ENCODE measurements at regions not wholly inside any gene's neighbourhood (a gene's known extent, or its start where the extent isn't known, plus 50 kb on each side); places are given as distances from the start of the nearest gene placed in this dataset.
A peak's percentile ranks its signal among the peaks of the same experiment; 100 is the strongest.

GRCh38 chr5:106739127-106739526 is 931.6 kb downstream of the EFNA5 start:
- 91 to 92% methylated on average over 2 of the region's 2 CpGs for WGBS, 2 donors

GRCh38 chr5:106737111-106737510 is 933.6 kb downstream of the EFNA5 start:
- Histone ChIP-seq H3K27ac (ENCODE audit: low read depth in 1 of 2, low read length in 2 of 2) (no peak overlapping the region), H3K27me3 (ENCODE audit: control insufficient read depth in 1 of 2, insufficient read depth in 2 of 2, low read length in 1 of 2) (no peaks in the 10 kb centered on the region), H3K4me1 (ENCODE audit: control insufficient read depth in 1 of 2, insufficient read depth in 2 of 2, low read length in 2 of 2) (no peaks in the 10 kb centered on the region), H3K36me3 (ENCODE audit: control insufficient read depth in 1 of 2, insufficient read depth in 2 of 2, low read length in 1 of 2) (no peaks in the 10 kb centered on the region), H3K4me3 (ENCODE audit: low read length in 2 of 2) (no peak overlapping the region), H3K9me3 (ENCODE audit: control insufficient read depth, low read length) (no peaks in the 10 kb centered on the region)
- 73 to 79% methylated on average over 1 of the region's 1 CpG for WGBS, 2 donors
- ATAC-seq (ENCODE audit: low FRiP score) (no peak), DNase-seq (no peak)
- intact Hi-C loops (cut with DNase I) = no loop called here

More at GRCh38 chr5:106739127-106739526, 931.6 kb downstream of the EFNA5 start:
- no peak overlapping the region for H3K4me3 ChIP-seq (ENCODE audit: low read length in 2 of 2)
- intact Hi-C loops (cut with DNase I) = no loop called here
- no peak overlapping the region for H3K27ac ChIP-seq (ENCODE audit: low read depth in 1 of 2, low read length in 2 of 2)
- DNase-seq = no peak
- H3K4me1 ChIP-seq (ENCODE audit: control insufficient read depth in 1 of 2, insufficient read depth in 2 of 2, low read length in 2 of 2) = no peaks in the 10 kb centered on the region
- H3K27me3 ChIP-seq (ENCODE audit: control insufficient read depth in 1 of 2, insufficient read depth in 2 of 2, low read length in 1 of 2) = no peaks in the 10 kb centered on the region
- no peaks in the 10 kb centered on the region for H3K36me3 ChIP-seq (ENCODE audit: control insufficient read depth in 1 of 2, insufficient read depth in 2 of 2, low read length in 1 of 2)
- H3K9me3 ChIP-seq (ENCODE audit: control insufficient read depth, low read length) = no peaks in the 10 kb centered on the region
- no peak for ATAC-seq (ENCODE audit: low FRiP score)

DNA sequence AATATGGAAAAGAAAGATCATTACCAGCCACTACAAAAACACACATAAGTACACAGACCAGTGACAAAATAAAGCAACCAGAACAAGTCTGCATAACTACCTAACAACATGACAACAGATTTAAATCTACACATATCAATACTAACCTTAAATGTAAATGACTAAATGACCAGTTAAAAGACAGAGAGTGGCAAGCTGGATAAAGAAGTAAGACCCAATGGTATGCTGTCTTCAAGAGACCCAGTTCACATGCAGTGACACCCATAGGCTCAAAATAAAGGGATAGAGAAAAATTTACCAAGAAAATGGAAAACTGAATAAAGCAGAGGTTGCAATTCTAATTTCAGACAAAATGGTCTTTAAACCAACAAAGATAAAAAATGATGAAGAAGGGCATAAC is 938.1 kb downstream of the EFNA5 start:
- H3K4me1 ChIP-seq (ENCODE audit: control insufficient read depth in 1 of 2, insufficient read depth in 2 of 2, low read length in 2 of 2) = no peaks in the 10 kb centered on the region
- H3K36me3 ChIP-seq (ENCODE audit: control insufficient read depth in 1 of 2, insufficient read depth in 2 of 2, low read length in 1 of 2) = no peaks in the 10 kb centered on the region
- intact Hi-C loops (cut with DNase I) = no loop called here
- no peak overlapping the region for H3K27ac ChIP-seq (ENCODE audit: low read depth in 1 of 2, low read length in 2 of 2)
- H3K9me3 ChIP-seq (ENCODE audit: control insufficient read depth, low read length) = peaks cover 3% of the 10 kb centered on the region
- no peak overlapping the region for H3K4me3 ChIP-seq (ENCODE audit: low read length in 2 of 2)
- DNase-seq (no peak), ATAC-seq (ENCODE audit: low FRiP score) (no peak)
- H3K27me3 ChIP-seq (ENCODE audit: control insufficient read depth in 1 of 2, insufficient read depth in 2 of 2, low read length in 1 of 2) = no peaks in the 10 kb centered on the region

DNA sequence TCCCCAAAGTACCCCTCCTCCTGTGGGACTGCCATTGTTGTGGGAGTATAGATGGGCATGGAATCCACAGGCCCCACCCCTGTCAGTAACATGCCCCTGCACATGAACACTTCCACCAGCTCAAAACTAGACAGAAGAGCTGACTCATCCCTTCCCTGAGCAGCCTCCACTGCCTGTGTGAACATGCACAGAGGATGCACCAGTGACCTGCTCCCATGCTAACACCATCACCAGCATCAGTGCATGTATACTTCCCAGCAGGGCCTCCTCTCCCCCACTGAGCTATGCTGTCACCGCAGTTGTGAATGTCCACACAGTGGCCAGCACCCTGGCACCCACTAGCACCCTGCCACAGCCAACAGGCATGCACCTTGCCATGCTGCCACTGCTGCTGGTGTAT is 939.8 kb downstream of the EFNA5 start:
- Histone ChIP-seq H3K36me3 (ENCODE audit: control insufficient read depth in 1 of 2, insufficient read depth in 2 of 2, low read length in 1 of 2) (no peaks in the 10 kb centered on the region), H3K4me3 (ENCODE audit: low read length in 2 of 2) (no peak overlapping the region), H3K27ac (ENCODE audit: low read depth in 1 of 2, low read length in 2 of 2) (no peak overlapping the region), H3K27me3 (ENCODE audit: control insufficient read depth in 1 of 2, insufficient read depth in 2 of 2, low read length in 1 of 2) (no peaks in the 10 kb centered on the region), H3K9me3 (ENCODE audit: control insufficient read depth, low read length) (peaks cover 3% of the 10 kb centered on the region), H3K4me1 (ENCODE audit: control insufficient read depth in 1 of 2, insufficient read depth in 2 of 2, low read length in 2 of 2) (no peaks in the 10 kb centered on the region)
- ATAC-seq (ENCODE audit: low FRiP score) (no peak), DNase-seq (no peak)
- intact Hi-C loops (cut with DNase I) = no loop called here
- WGBS, 2 donors = 98 to 100% methylated on average over 1 of the region's 1 CpG

DNA sequence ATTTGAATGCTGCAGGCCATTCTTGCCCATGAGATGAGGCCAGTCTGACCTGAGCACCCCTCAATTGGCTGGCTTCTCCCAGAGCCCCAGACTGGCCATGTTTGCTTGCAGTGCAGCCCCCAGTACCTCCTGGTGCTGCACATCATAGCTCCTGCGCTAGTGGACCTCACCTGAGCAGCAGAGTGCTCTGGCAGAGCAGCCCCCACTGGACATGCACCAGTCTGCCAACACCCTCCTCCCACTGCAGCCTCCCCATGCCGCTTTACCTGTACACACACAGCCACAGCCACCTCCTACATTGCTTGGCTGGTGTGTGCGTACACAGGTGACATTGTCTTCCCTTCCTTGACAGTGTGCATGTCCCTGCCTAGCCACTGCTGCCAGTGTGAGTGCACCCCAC is 940.2 kb downstream of the EFNA5 start:
- ATAC-seq (ENCODE audit: low FRiP score) = peak; percentile 7
- intact Hi-C loops (cut with DNase I) = no loop called here
- H3K27me3 ChIP-seq (ENCODE audit: control insufficient read depth in 1 of 2, insufficient read depth in 2 of 2, low read length in 1 of 2) = no peaks in the 10 kb centered on the region
- WGBS, 2 donors = 64 to 67% methylated on average over 3 of the region's 3 CpGs
- peaks cover 3% of the 10 kb centered on the region for H3K9me3 ChIP-seq (ENCODE audit: control insufficient read depth, low read length)
- no peaks in the 10 kb centered on the region for H3K36me3 ChIP-seq (ENCODE audit: control insufficient read depth in 1 of 2, insufficient read depth in 2 of 2, low read length in 1 of 2)
- H3K4me1 ChIP-seq (ENCODE audit: control insufficient read depth in 1 of 2, insufficient read depth in 2 of 2, low read length in 2 of 2) = no peaks in the 10 kb centered on the region
- no peak overlapping the region for H3K4me3 ChIP-seq (ENCODE audit: low read length in 2 of 2)
- H3K27ac ChIP-seq (ENCODE audit: low read depth in 1 of 2, low read length in 2 of 2) = no peak overlapping the region
- DNase-seq = no peak

DNA sequence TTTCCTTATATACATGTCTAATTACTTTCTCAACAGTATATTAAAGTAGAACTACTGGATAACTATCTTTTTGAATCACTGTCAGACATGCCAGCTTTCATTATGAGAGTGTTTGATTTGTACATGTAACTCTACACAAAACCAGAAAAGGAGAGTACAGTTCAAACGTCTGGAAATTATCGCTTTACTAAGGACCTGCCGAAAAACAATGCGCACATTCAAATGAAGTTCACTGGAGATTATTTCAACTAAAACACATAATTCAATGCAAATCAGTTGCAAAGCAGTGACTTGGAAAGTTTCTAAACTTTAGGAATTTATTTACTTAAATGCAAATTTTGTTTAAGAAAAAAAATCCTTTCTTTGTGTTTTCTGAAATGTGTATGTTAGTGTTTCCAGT is 942.5 kb downstream of the EFNA5 start:
- H3K27me3 ChIP-seq (ENCODE audit: control insufficient read depth in 1 of 2, insufficient read depth in 2 of 2, low read length in 1 of 2) = no peaks in the 10 kb centered on the region
- H3K36me3 ChIP-seq (ENCODE audit: control insufficient read depth in 1 of 2, insufficient read depth in 2 of 2, low read length in 1 of 2) = no peaks in the 10 kb centered on the region
- H3K4me1 ChIP-seq (ENCODE audit: control insufficient read depth in 1 of 2, insufficient read depth in 2 of 2, low read length in 2 of 2) = no peaks in the 10 kb centered on the region
- WGBS, 2 donors = 88 to 90% methylated on average over 4 of the region's 4 CpGs
- intact Hi-C loops (cut with DNase I) = no loop called here
- ATAC-seq (ENCODE audit: low FRiP score) (no peak), DNase-seq (no peak)
- H3K27ac ChIP-seq (ENCODE audit: low read depth in 1 of 2, low read length in 2 of 2) = no peak overlapping the region
- no peak overlapping the region for H3K4me3 ChIP-seq (ENCODE audit: low read length in 2 of 2)
- peaks cover 3% of the 10 kb centered on the region for H3K9me3 ChIP-seq (ENCODE audit: control insufficient read depth, low read length)

DNA sequence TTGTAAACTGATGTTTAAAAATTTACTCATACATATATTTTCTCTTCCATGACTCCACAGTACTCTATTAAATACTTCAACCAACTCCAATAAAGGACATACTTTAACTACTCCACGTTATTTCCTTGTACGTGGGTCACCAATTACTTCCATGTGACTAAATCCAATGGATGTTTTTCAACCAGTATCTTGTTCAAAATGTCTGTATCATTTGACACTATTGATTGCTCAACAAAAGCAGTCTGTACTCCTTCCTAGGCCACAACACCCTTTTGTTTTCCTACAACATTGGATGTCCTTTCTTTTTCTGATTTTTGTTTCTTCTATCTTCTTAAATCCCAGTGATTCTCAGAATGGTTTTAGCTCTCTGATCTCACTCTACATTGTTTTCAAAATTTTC is 943.7 kb downstream of the EFNA5 start:
- WGBS, 2 donors = 81 to 86% methylated on average over 2 of the region's 2 CpGs
- intact Hi-C loops (cut with DNase I) = no loop called here

GRCh38 chr5:106720367-106720766 is 950.4 kb downstream of the EFNA5 start:
- intact Hi-C loops (cut with DNase I) = no loop called here
- H3K27ac ChIP-seq (ENCODE audit: low read depth in 1 of 2, low read length in 2 of 2) = no peak overlapping the region
- no peaks in the 10 kb centered on the region for H3K4me1 ChIP-seq (ENCODE audit: control insufficient read depth in 1 of 2, insufficient read depth in 2 of 2, low read length in 2 of 2)
- H3K4me3 ChIP-seq (ENCODE audit: low read length in 2 of 2) = no peak overlapping the region
- 60 to 74% methylated on average over 3 of the region's 3 CpGs for WGBS, 2 donors
- no peaks in the 10 kb centered on the region for H3K9me3 ChIP-seq (ENCODE audit: control insufficient read depth, low read length)
- DNase-seq (no peak), ATAC-seq (ENCODE audit: low FRiP score) (no peak)
- no peaks in the 10 kb centered on the region for H3K27me3 ChIP-seq (ENCODE audit: control insufficient read depth in 1 of 2, insufficient read depth in 2 of 2, low read length in 1 of 2)
- H3K36me3 ChIP-seq (ENCODE audit: control insufficient read depth in 1 of 2, insufficient read depth in 2 of 2, low read length in 1 of 2) = no peaks in the 10 kb centered on the region

More for the DNA sequence above, 943.7 kb downstream of the EFNA5 start:
- no peak for DNase-seq
- Histone ChIP-seq H3K4me1 (ENCODE audit: control insufficient read depth in 1 of 2, insufficient read depth in 2 of 2, low read length in 2 of 2) (no peaks in the 10 kb centered on the region), H3K9me3 (ENCODE audit: control insufficient read depth, low read length) (peaks cover 3% of the 10 kb centered on the region), H3K27me3 (ENCODE audit: control insufficient read depth in 1 of 2, insufficient read depth in 2 of 2, low read length in 1 of 2) (no peaks in the 10 kb centered on the region), H3K4me3 (ENCODE audit: low read length in 2 of 2) (no peak overlapping the region), H3K27ac (ENCODE audit: low read depth in 1 of 2, low read length in 2 of 2) (no peak overlapping the region), H3K36me3 (ENCODE audit: control insufficient read depth in 1 of 2, insufficient read depth in 2 of 2, low read length in 1 of 2) (no peaks in the 10 kb centered on the region)
- no peak for ATAC-seq (ENCODE audit: low FRiP score)

DNA sequence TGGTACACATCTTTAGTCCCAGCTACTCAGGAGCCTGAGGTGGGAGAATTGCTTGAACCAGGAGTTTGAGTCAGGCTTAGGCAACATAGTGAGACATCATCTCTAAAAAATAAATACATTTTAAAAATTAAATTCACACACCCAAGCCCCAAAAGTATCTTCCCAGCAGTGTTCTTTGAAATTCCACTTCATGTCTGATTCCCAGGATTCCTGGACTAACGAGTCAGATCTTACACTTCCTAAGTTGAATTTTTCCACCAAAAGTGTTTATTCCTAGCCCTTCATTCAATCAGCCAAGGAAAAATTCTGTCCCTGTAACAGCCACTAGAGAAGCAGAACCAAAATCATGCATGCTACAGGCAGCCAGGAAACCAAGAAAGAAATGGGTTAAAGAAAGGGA is 970.9 kb downstream of the EFNA5 start:
- H3K36me3 ChIP-seq (ENCODE audit: control insufficient read depth in 1 of 2, insufficient read depth in 2 of 2, low read length in 1 of 2) = no peaks in the 10 kb centered on the region
- H3K27me3 ChIP-seq (ENCODE audit: control insufficient read depth in 1 of 2, insufficient read depth in 2 of 2, low read length in 1 of 2) = no peaks in the 10 kb centered on the region
- ATAC-seq (ENCODE audit: low FRiP score) (no peak), DNase-seq (no peak)
- H3K9me3 ChIP-seq (ENCODE audit: control insufficient read depth, low read length) = no peaks in the 10 kb centered on the region
- intact Hi-C loops (cut with DNase I) = no loop called here
- no peaks in the 10 kb centered on the region for H3K4me1 ChIP-seq (ENCODE audit: control insufficient read depth in 1 of 2, insufficient read depth in 2 of 2, low read length in 2 of 2)
- 74 to 92% methylated on average over 1 of the region's 1 CpG for WGBS, 2 donors
- no peak overlapping the region for H3K4me3 ChIP-seq (ENCODE audit: low read length in 2 of 2)
- no peak overlapping the region for H3K27ac ChIP-seq (ENCODE audit: low read depth in 1 of 2, low read length in 2 of 2)

Data from aorta (tissue), 5 donors.